HFF-Myc (cell line): ENCODE measurements at regions not wholly inside any gene's neighbourhood (a gene's known extent, or its start where the extent isn't known, plus 50 kb on each side); places are given as distances from the start of the nearest gene placed in this dataset.

Source experiments
- DNase-seq: peaks from one replicate; pipeline ENCODE4 v3.0.0-alpha.2; 2011; ENCODE audit warnings: low read depth; ENCODE audit errors: extremely low read depth
- H3K4me3 ChIP-seq: replicated peaks from 2 replicates; pipeline ENCODE4 v1.5.1; 2011; ENCODE audit warnings: low read depth, mild to moderate bottlenecking, control low read depth, low read length
- TF ChIP-seq, protein P1 (sequence below): IDR thresholded peaks from 2 replicates; pipeline ENCODE4 v1.5.1; 2012; ENCODE audit warnings: mild to moderate bottlenecking, low read depth, low read length, control low read depth; ENCODE audit errors: missing control alignments

DNA sequence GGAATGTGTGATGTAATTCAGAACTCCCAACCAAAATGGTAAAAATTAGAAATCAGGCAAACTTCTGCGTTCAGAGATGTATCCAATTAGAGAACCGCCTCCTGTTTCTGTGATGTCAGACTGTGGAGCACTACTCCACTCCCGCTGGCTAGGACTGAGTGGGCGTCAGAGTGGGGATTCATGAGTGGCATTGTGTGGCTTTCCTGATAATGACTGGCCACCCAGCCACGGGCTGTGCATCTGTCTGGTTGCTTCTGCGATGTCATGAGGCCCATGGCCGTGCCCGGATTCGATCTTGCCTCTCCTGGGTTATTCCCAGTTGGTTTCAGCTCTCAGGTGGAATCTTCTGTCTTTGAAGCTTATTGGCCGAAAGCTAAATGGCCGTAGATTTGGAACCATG lies 87.1 kb upstream of the KCNA1 start:
- TF ChIP-seq, protein P1, sequence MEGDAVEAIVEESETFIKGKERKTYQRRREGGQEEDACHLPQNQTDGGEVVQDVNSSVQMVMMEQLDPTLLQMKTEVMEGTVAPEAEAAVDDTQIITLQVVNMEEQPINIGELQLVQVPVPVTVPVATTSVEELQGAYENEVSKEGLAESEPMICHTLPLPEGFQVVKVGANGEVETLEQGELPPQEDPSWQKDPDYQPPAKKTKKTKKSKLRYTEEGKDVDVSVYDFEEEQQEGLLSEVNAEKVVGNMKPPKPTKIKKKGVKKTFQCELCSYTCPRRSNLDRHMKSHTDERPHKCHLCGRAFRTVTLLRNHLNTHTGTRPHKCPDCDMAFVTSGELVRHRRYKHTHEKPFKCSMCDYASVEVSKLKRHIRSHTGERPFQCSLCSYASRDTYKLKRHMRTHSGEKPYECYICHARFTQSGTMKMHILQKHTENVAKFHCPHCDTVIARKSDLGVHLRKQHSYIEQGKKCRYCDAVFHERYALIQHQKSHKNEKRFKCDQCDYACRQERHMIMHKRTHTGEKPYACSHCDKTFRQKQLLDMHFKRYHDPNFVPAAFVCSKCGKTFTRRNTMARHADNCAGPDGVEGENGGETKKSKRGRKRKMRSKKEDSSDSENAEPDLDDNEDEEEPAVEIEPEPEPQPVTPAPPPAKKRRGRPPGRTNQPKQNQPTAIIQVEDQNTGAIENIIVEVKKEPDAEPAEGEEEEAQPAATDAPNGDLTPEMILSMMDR: no peak
- DNase-seq: no peak

DNA sequence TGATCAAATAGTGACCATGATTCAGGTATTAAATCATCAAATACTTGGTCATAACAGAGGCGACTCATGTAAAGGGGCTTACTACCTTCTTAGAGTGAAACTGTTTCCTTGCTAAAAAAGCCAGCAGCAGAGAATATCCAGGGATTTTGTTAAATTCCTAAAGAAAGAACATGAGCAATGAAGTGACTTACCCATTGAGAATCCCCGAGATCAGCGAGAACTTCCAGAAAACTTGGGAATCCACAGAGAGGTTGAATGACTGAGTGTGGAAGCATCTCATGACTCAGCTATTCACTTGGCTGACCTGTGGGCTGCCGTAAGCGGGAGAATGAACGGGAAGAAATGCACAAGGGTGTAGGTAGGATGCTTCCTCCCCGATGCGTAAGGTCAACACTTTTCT lies 85.3 kb upstream of the KCNA1 start:
- H3K4me3 ChIP-seq: no peak overlapping the region
- TF ChIP-seq, protein P1: no peak
- DNase-seq: peak; percentile 3

More for the DNA sequence above, 87.1 kb upstream of the KCNA1 start:
- H3K4me3 ChIP-seq: no peak overlapping the region

DNA sequence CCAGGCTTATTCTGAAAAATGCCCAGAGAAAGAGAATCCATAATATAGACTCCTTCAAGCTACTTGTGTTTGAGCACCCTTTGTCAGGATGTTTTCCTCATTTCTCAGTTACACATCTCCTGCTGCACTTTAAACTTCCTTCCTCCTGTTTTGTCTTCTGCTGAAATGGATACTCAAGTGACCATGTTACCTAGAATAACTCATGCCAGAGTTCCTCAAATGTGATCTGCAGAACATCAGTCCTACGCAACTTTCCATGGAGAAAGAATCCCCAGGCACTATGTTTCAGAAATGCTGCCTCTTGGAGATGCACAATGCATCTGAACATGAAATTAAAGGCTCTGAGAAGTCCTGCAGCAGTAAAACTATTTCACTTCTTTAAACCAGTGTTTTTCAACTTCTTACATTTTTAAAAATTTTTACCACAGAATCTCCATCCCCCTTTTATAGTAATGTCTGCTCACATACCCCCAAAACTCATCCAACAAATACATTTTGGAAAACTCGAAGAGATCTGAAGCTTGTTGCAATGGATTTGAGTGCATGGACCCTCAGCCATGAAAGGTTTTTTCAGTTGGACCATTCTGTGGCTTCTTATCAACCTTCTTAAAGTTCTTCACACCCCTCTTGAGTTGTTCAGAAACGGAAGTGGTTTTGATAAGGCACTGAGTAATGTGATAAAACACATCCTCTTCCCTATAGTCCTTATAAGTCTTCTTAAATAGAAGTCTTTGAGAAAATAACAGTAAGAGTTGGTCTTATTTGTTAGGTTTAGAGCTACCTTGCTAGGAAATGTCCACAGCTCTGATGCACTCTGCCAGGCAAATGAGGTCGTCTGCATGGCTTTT lies 84.5 kb upstream of the KCNA1 start:
- no peak overlapping the region for H3K4me3 ChIP-seq
- TF ChIP-seq, protein P1: no peak
- DNase-seq: no peak

DNA sequence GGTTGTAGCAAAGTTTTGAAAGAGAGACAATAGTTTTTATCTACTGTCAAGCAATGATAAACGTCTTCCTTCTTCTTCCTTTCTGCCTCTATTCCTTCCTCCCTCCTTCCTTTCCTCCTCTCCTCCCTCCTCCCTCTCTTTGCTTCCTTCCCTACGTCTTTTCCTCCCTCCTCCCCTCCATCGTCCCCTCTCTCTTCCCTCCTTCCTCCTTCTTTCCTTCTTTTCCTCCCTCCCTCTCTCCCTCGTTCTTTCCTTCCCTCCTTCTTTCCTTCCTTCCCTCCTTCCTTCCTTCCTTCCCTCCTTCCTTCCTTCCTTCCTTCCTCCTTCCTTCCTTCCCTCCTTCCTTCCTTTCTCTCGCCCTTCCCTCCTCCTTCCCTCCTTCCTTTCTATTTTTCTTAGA lies 82.8 kb upstream of the KCNA1 start:
- TF ChIP-seq, protein P1: no peak
- no peak overlapping the region for H3K4me3 ChIP-seq
- DNase-seq: no peak

DNA sequence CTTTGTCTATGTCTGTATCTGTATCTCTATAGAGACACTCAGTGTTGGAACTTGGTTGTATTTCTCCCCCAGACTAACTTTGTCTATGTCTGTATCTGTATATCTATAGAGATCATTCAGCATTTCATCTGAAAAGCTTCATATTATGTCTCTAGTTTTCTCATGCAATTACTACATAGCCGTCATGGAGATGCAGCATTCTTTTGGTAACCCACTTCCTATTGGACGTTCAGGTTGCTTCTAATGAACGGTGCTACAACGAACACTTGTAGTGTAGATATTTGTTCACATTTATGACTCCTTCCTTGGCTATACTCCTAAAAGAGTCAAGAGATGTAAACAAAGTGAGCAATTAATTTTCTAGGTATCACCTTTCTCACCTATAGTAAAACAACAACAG lies 81.5 kb upstream of the KCNA1 start:
- DNase-seq: no peak
- TF ChIP-seq, protein P1: no peak
- no peak overlapping the region for H3K4me3 ChIP-seq

DNA sequence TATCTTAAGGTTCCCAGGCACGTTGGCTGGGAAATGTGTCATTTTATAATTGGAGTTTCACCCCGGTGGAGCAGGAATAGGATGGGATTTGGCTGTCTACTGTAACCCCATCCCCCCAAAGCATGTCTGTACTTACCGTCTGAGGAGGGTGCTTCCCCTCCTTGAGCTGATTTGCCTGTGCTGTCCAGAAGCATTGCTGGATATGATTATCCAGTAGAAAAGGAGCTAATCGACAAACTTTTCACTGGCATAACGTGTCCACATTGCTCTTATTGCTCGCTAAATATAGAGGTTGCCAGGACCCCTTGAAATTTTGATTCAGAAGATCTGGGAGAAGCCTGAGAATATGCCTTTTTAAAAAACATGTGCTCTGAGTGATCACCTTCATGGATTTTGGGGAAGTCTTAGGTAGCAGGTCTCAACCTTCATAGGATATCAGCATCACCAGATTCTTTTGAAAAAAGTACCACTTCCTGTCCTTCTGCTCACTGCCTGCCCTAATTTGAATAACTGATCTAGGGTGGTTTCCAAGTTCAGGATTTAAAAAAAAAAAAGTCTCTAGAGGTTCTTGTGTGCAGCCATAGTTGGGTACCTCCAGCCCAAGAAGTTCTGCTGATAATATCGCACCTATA lies 80.4 kb upstream of the KCNA1 start:
- no peak overlapping the region for H3K4me3 ChIP-seq
- DNase-seq: no peak
- TF ChIP-seq, protein P1: no peak
